ENCODE measurements at regions not wholly inside any gene's neighbourhood (a gene's known extent, or its start where the extent isn't known, plus 50 kb on each side); places are given as distances from the start of the nearest gene placed in this dataset.

DNA sequence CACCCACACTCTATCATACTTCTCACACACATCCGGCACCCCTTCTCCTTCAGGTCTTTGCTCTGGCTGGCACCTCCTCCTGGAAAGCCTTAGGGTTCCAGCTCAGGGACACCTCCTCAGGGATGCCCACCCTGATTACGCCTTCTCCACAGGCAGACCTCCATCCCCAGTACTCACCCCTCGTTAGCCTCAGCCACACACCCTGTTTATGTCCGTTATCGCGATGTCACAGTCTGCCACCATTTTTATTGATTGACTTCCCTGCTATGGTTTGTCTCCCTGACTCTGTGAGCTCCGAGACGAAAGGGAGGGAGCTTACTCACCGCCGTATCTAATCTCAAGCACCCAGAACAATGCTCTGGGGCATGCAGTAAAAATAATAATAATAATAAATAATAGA, 191.7 kb upstream of the LHX5 start:
- TF ChIP-seq, protein P1, sequence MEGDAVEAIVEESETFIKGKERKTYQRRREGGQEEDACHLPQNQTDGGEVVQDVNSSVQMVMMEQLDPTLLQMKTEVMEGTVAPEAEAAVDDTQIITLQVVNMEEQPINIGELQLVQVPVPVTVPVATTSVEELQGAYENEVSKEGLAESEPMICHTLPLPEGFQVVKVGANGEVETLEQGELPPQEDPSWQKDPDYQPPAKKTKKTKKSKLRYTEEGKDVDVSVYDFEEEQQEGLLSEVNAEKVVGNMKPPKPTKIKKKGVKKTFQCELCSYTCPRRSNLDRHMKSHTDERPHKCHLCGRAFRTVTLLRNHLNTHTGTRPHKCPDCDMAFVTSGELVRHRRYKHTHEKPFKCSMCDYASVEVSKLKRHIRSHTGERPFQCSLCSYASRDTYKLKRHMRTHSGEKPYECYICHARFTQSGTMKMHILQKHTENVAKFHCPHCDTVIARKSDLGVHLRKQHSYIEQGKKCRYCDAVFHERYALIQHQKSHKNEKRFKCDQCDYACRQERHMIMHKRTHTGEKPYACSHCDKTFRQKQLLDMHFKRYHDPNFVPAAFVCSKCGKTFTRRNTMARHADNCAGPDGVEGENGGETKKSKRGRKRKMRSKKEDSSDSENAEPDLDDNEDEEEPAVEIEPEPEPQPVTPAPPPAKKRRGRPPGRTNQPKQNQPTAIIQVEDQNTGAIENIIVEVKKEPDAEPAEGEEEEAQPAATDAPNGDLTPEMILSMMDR (IDR thresholded peaks at IDR 0.05; ENCODE audit: insufficient read depth, low read length) = no peak
- TF ChIP-seq, protein P2, sequence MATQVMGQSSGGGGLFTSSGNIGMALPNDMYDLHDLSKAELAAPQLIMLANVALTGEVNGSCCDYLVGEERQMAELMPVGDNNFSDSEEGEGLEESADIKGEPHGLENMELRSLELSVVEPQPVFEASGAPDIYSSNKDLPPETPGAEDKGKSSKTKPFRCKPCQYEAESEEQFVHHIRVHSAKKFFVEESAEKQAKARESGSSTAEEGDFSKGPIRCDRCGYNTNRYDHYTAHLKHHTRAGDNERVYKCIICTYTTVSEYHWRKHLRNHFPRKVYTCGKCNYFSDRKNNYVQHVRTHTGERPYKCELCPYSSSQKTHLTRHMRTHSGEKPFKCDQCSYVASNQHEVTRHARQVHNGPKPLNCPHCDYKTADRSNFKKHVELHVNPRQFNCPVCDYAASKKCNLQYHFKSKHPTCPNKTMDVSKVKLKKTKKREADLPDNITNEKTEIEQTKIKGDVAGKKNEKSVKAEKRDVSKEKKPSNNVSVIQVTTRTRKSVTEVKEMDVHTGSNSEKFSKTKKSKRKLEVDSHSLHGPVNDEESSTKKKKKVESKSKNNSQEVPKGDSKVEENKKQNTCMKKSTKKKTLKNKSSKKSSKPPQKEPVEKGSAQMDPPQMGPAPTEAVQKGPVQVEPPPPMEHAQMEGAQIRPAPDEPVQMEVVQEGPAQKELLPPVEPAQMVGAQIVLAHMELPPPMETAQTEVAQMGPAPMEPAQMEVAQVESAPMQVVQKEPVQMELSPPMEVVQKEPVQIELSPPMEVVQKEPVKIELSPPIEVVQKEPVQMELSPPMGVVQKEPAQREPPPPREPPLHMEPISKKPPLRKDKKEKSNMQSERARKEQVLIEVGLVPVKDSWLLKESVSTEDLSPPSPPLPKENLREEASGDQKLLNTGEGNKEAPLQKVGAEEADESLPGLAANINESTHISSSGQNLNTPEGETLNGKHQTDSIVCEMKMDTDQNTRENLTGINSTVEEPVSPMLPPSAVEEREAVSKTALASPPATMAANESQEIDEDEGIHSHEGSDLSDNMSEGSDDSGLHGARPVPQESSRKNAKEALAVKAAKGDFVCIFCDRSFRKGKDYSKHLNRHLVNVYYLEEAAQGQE (IDR thresholded peaks at IDR 0.05; ENCODE audit: insufficient replicate concordance, low read depth) = no peak
- TF ChIP-seq POLR2AphosphoS5 (IDR thresholded peaks at IDR 0.05; ENCODE audit: low read depth) = no peak
- no peak for TF ChIP-seq GABPA (IDR thresholded peaks at IDR 0.05; ENCODE audit: low read depth)
- no peak for TF ChIP-seq SPI1 (IDR thresholded peaks at IDR 0.05; ENCODE audit: borderline replicate concordance, low read depth)

All from HL-60 (cell line).